AG04450 (cell line): ENCODE measurements at regions not wholly inside any gene's neighbourhood (a gene's known extent, or its start where the extent isn't known, plus 50 kb on each side); places are given as distances from the start of the nearest gene placed in this dataset.

Experiments used
- CTCF ChIA-PET: fragments of 300-600, 350-600 bp; formaldehyde crosslinking; extraction: SDS; loops from one replicate; lab custom pipeline; 2022; ENCODE audit warnings: antibody characterized with exemption, inconsistent platforms; lab: Charles Lee
- POLR2A ChIA-PET: fragments of 350-600 bp; formaldehyde crosslinking; extraction: SDS; loops from one replicate; lab custom pipeline; 2021; ENCODE audit warnings: antibody characterized with exemption, inconsistent platforms; lab: Yijun Ruan, JAX
- DNase-seq: peaks from one replicate; pipeline ENCODE4 v3.0.0-alpha.2; 2011; ENCODE audit warnings: low read depth, low spot score
- H3K27ac ChIP-seq: one replicate; pipeline ENCODE4 v1.5.1; 2012; ENCODE audit warnings: low read depth, low read length, control low read depth
- H3K27me3 ChIP-seq: one replicate; pipeline ENCODE4 v1.6.0; 2012; ENCODE audit warnings: low read length; ENCODE audit not compliant: control insufficient read depth, insufficient read depth
- H3K4me3 ChIP-seq: 2 replicates; pipeline ENCODE4 v1.5.1; 2011; ENCODE audit warnings: mild to moderate bottlenecking, low read depth, low read length, control low read depth
- H3K9me3 ChIP-seq: 2 replicates; pipeline ENCODE4 v1.5.1; 2012; ENCODE audit warnings: low read length; ENCODE audit not compliant: control insufficient read depth, insufficient read depth
- TF ChIP-seq, protein P1 (sequence below): IDR thresholded peaks from 2 replicates; pipeline ENCODE4 v1.5.1; 2011; ENCODE audit warnings: low read depth, low read length, control low read depth, inconsistent platforms

DNA sequence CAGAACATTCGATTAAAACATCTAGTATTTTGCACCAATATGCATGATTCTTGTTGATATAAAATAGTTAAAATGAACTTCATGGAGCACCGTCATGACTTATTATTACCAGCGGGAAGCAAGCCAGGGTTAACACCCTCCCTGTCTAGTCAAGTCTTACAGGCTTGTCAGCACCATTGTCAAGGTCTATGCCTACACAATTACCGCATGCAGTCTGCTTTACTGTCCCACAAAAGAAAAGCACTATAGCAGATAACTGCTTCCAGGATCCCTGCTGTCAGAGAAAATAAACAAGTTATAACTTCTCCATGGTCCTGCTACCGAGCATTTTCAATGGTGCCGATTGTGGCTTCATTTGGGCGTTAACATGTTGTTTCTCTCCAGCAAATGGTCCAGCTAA is 968.0 kb upstream of the FAM98A start:
- ChIA-PET CTCF (no interaction called here), POLR2A (no interaction called here)
- Histone ChIP-seq H3K4me3 (no peak overlapping the region), H3K27ac (no peak overlapping the region), H3K27me3 (no peaks in the 10 kb centered on the region), H3K9me3 (peaks cover 13% of the 10 kb centered on the region; the same call in 1 of the 2 replicates)
- TF ChIP-seq, protein P1, sequence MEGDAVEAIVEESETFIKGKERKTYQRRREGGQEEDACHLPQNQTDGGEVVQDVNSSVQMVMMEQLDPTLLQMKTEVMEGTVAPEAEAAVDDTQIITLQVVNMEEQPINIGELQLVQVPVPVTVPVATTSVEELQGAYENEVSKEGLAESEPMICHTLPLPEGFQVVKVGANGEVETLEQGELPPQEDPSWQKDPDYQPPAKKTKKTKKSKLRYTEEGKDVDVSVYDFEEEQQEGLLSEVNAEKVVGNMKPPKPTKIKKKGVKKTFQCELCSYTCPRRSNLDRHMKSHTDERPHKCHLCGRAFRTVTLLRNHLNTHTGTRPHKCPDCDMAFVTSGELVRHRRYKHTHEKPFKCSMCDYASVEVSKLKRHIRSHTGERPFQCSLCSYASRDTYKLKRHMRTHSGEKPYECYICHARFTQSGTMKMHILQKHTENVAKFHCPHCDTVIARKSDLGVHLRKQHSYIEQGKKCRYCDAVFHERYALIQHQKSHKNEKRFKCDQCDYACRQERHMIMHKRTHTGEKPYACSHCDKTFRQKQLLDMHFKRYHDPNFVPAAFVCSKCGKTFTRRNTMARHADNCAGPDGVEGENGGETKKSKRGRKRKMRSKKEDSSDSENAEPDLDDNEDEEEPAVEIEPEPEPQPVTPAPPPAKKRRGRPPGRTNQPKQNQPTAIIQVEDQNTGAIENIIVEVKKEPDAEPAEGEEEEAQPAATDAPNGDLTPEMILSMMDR: no peak
- DNase-seq: no peak

DNA sequence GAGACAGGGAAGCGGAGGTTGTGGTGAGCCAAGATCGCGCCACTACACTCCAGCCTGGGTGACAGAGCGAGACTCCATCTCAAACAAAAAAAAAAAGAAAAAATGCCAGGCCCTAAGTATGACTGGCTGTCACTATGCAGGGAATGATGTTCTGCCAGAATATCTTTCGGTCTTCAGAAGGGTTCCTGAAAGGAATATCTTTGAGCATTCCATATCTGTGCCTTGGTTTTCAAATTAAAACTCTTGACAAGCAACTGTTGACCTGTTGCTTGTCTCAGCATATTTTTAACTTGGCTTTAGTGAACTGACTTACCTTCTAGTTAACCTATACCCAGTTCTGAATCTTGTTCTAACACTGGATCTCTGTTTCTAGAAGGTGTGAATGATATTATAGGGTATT is 953.2 kb upstream of the FAM98A start:
- TF ChIP-seq, protein P1: no peak
- H3K9me3 ChIP-seq: peaks cover 11% of the 10 kb centered on the region
- ChIA-PET POLR2A (no interaction called here), CTCF (no interaction called here)
- no peak overlapping the region for H3K4me3 ChIP-seq
- no peak overlapping the region for H3K27ac ChIP-seq
- H3K27me3 ChIP-seq: no peaks in the 10 kb centered on the region
- DNase-seq: no peak

DNA sequence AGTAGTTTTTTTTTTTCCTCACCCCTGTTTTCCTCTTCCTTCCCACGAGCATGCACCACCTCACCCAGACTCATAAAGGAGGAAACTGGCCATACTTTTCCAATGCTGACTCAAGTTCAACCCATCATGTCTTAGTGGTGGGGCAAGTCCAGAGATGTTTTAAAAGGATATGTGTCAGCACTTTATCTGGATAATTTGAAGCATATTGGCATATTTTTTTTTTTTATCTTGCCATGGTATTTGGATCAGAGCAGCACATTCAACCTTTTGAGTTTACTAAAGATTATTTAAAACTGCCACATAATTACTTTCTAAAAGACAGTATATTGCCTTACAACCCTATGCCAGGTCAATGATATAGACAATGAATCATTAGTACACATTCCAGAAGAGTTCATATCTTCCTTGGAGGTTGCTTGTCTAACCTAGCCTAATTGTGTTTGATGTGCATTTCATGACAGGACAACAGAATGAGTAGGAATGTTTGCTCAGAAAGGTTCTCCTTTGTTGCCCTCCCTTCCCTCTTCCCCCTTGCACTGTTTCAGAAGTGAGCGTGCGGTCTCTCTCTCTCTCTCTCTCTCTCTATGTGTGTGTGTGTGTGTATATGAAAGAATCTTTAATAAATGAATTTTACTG is 950.7 kb upstream of the FAM98A start:
- Histone ChIP-seq H3K4me3 (no peak overlapping the region), H3K27ac (no peak overlapping the region), H3K27me3 (no peaks in the 10 kb centered on the region), H3K9me3 (peaks cover 28% of the 10 kb centered on the region)
- ChIA-PET CTCF (no interaction called here), POLR2A (no interaction called here)
- DNase-seq: no peak
- TF ChIP-seq, protein P1: no peak

DNA sequence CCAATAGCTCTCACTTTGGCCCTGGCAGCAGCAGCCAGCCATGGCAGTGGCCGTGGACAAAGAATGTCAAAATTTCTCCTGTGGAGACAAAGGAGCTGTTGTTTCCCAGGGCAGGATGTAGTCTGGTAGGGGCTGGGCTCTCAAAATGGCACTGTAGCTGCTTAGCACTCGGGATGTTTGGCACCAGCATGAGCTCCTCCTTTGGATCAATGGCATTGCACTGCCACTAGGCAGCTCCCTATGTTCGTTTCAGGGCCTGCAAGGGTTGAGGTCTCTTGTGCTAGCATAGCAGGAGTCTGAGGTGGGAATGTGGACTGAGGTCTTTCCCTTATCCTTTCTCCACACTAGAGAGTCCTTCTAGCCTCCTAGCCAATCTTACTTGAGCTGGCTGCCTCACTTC is 948.8 kb upstream of the FAM98A start:
- Histone ChIP-seq H3K27me3 (no peaks in the 10 kb centered on the region), H3K9me3 (peaks cover 32% of the 10 kb centered on the region), H3K4me3 (no peak overlapping the region), H3K27ac (no peak overlapping the region)
- CTCF ChIA-PET: no interaction called here
- POLR2A ChIA-PET: no interaction called here
- TF ChIP-seq, protein P1: no peak
- DNase-seq: no peak

DNA sequence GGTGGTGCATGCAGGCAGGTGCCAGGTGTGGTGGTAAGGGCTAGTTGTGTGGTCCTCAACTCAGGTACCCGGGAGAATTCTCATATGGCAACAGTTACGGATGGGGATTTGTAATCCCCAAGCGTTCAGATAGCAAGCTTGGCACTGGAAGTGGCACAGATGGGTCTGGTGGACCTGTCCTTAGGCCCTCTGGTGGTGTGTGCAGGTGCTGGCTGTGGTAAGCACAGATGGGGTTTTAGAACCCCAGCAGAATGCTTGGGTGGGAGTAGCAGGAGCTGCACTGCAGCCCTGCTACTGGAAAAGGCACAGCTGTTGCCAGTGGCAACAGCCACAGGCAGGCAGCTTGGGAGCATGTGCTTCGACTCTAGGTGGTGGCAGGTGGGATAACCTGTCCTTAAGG is 948.2 kb upstream of the FAM98A start:
- TF ChIP-seq, protein P1: no peak
- ChIA-PET POLR2A (no interaction called here), CTCF (no interaction called here)
- no peak overlapping the region for H3K4me3 ChIP-seq
- no peak overlapping the region for H3K27ac ChIP-seq
- peaks cover 32% of the 10 kb centered on the region for H3K9me3 ChIP-seq
- no peaks in the 10 kb centered on the region for H3K27me3 ChIP-seq
- no peak for DNase-seq
